ENCODE measurements at regions not wholly inside any gene's neighbourhood (a gene's known extent, or its start where the extent isn't known, plus 50 kb on each side); places are given as distances from the start of the nearest gene placed in this dataset.

- no peak for DNase-seq (ENCODE audit: low spot score)
- Mint-ChIP-seq H3K27me3 (ENCODE audit: low read depth) (no peaks in the 10 kb centered on the region), H3K4me3 (no peak overlapping the region), H3K9me3 (peaks cover 18% of the 10 kb centered on the region), H3K27ac (no peak overlapping the region), H3K4me1 (ENCODE audit: low read depth) (no peaks in the 10 kb centered on the region), H3K36me3 (ENCODE audit: low read depth) (no peaks in the 10 kb centered on the region)
Measured at GRCh38 chr18:22541232-22541631, 123.5 kb upstream of the CTAGE1 start.

GRCh38 chr18:22542406-22542835, 124.7 kb upstream of the CTAGE1 start:
- Mint-ChIP-seq H3K36me3 (ENCODE audit: low read depth) (no peaks in the 10 kb centered on the region), H3K27me3 (ENCODE audit: low read depth) (no peaks in the 10 kb centered on the region), H3K4me1 (ENCODE audit: low read depth) (no peaks in the 10 kb centered on the region), H3K9me3 (peaks cover 14% of the 10 kb centered on the region), H3K4me3 (no peak overlapping the region), H3K27ac (no peak overlapping the region)
- no peak for DNase-seq (ENCODE audit: low spot score)

DNA sequence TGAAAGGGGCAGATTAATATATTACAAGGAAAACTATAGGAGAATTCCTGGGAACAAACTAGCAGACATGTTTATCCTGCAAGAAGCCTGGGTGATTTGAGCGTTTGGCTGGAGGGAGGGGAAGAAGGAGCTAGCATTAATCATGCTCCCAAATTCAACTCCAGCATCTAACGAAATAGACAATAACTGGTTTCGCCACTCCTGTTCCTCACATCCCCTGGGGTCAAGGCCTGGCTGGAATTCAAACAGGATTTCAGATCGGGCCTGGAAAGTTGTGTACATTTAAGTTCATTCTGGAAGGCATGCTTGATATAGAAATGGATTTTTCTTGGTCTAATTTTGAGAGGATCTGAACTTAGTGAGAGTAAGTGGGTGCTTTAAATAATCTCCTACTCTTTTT, 126.1 kb upstream of the CTAGE1 start:
- H3K4me3 Mint-ChIP-seq: no peak overlapping the region
- no peaks in the 10 kb centered on the region for H3K27me3 Mint-ChIP-seq (ENCODE audit: low read depth)
- H3K9me3 Mint-ChIP-seq: peaks cover 14% of the 10 kb centered on the region
- no peak overlapping the region for H3K27ac Mint-ChIP-seq
- no peak for DNase-seq (ENCODE audit: low spot score)
- no peaks in the 10 kb centered on the region for H3K4me1 Mint-ChIP-seq (ENCODE audit: low read depth)
- H3K36me3 Mint-ChIP-seq (ENCODE audit: low read depth): no peaks in the 10 kb centered on the region

DNA sequence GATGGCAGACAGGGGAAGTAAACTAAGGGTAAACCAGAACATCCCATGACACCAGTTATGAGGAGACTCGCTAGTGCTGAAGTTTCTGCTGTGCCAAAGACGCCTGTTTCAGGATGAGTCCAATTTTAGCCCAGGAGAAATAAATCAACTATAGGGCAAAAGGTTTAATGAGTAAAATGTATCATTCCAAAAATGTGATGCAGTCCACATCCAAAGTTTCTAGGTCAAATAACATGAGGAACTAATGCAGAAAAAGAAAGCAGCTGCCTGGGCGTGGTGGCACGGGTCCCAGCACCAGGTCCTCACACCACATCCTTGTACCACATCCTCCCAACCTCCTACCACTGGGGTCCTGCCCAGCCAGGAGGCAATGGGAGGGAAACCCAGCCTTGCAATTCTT, 126.9 kb upstream of the CTAGE1 start:
- H3K36me3 Mint-ChIP-seq (ENCODE audit: low read depth): no peaks in the 10 kb centered on the region
- H3K27me3 Mint-ChIP-seq (ENCODE audit: low read depth): no peaks in the 10 kb centered on the region
- no peak overlapping the region for H3K4me3 Mint-ChIP-seq

GRCh38 chr18:22545066-22545760, 127.5 kb upstream of the CTAGE1 start:
- no peak for DNase-seq (ENCODE audit: low spot score)
- Mint-ChIP-seq H3K9me3 (peaks cover 14% of the 10 kb centered on the region), H3K27me3 (ENCODE audit: low read depth) (no peaks in the 10 kb centered on the region), H3K27ac (no peak overlapping the region), H3K4me1 (ENCODE audit: low read depth) (no peaks in the 10 kb centered on the region), H3K4me3 (no peak overlapping the region), H3K36me3 (ENCODE audit: low read depth) (no peaks in the 10 kb centered on the region)

More for the DNA sequence above, 126.9 kb upstream of the CTAGE1 start:
- no peaks in the 10 kb centered on the region for H3K4me1 Mint-ChIP-seq (ENCODE audit: low read depth)
- no peak for DNase-seq (ENCODE audit: low spot score)
- H3K27ac Mint-ChIP-seq: no peak overlapping the region
- H3K9me3 Mint-ChIP-seq: peaks cover 14% of the 10 kb centered on the region

DNA sequence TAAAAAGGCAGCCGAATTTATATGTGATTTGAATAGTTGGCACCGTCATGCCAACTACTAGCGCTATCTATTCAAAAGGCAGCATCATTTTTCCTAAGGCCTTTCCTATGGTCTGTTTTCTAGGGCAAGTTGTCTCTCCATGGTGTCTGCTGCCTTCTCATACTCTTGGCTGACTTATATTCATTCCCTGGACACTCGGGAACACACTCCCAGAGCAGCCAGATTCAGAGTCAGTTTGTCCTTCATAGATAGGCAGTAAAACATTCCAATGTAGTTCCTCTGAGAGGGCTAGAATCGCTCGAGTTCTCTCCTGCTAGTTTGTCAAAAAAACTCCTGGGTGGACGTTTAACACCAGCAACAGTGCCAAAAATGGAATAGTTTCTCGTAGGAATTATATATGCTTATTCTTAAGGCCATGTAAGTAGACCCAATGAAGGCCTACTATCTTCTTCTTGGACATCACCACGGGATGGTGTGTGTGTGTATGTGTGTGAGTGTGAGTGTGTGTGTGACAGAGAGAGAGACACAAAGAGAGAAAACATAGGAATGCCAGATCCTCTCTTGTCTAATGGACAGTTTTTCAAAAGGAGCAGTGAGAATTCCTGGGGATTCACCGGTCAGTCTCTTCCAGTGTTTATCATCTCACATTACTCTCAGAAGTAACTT, 129.3 kb upstream of the CTAGE1 start:
- H3K4me3 Mint-ChIP-seq: no peak overlapping the region
- H3K9me3 Mint-ChIP-seq: peaks cover 6% of the 10 kb centered on the region
- H3K27me3 Mint-ChIP-seq (ENCODE audit: low read depth): no peaks in the 10 kb centered on the region
- H3K4me1 Mint-ChIP-seq (ENCODE audit: low read depth): no peaks in the 10 kb centered on the region
- no peaks in the 10 kb centered on the region for H3K36me3 Mint-ChIP-seq (ENCODE audit: low read depth)
- DNase-seq (ENCODE audit: low spot score): no peak
- no peak overlapping the region for H3K27ac Mint-ChIP-seq

DNA sequence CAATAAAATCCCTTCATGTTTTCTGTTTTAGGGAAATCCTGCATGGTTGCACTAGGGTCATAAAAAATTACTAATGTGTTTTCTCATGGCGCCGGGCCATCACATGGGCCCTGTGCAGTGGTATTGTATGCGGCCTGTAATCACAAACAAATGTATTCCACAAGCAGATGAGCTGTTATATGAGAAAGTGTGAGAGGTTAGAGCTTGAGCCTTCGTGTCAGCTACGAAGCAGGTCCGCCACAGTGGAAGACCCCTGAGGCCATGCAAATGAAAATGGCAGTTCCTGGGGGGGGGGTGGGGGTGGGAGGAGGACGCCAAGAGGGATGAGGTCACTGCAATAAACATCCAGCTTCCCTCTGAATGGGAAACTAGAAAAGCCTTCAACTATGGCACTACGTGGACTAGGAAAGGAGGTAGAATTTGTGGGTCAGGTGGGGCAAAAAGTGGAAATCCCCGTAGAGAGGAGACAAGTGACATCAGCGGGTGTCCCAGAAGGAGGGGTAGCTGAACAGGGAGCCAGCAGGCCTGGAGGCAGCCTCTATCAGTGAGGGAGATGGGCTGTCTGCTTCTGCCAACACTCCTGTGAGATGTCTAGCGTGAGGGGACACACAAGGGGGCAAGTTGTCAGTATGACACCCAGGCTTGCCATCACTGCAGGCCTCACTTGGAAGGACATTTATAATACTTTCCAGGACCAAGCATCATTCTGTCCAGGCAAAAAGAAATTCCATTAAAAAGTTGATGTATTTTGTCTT, 130.3 kb upstream of the CTAGE1 start:
- Mint-ChIP-seq H3K4me3 (no peak overlapping the region), H3K27ac (no peak overlapping the region), H3K9me3 (peaks cover 6% of the 10 kb centered on the region), H3K27me3 (ENCODE audit: low read depth) (no peaks in the 10 kb centered on the region), H3K4me1 (ENCODE audit: low read depth) (no peaks in the 10 kb centered on the region), H3K36me3 (ENCODE audit: low read depth) (no peaks in the 10 kb centered on the region)
- no peak for DNase-seq (ENCODE audit: low spot score)

GRCh38 chr18:22549260-22549937, 131.7 kb upstream of the CTAGE1 start:
- Mint-ChIP-seq H3K4me1 (ENCODE audit: low read depth) (no peaks in the 10 kb centered on the region), H3K27ac (no peak overlapping the region), H3K4me3 (no peak overlapping the region), H3K36me3 (ENCODE audit: low read depth) (no peaks in the 10 kb centered on the region), H3K27me3 (ENCODE audit: low read depth) (no peaks in the 10 kb centered on the region), H3K9me3 (no peaks in the 10 kb centered on the region)
- no peak for DNase-seq (ENCODE audit: low spot score)

DNA sequence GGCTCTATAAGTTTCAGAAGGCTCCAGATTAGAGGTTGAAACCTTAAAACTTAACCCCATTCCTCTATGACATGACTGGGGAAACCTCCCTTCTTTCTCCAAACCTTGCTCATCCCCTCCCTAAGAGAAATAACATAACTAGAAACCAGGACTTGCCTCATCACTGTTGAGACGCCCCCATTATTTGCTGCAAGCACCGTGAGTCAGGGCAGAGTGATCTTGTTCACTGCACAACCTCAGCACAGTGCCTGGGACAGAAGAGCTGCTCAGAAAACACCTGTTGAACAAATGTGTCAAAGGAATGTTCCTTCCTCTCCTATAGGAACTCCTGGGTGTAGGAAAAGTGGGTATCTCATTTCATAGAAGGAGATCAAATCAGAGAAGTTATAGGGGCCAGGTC, 132.7 kb upstream of the CTAGE1 start:
- no peaks in the 10 kb centered on the region for H3K4me1 Mint-ChIP-seq (ENCODE audit: low read depth)
- H3K36me3 Mint-ChIP-seq (ENCODE audit: low read depth): no peaks in the 10 kb centered on the region
- no peaks in the 10 kb centered on the region for H3K27me3 Mint-ChIP-seq (ENCODE audit: low read depth)
- H3K4me3 Mint-ChIP-seq: no peak overlapping the region
- no peak for DNase-seq (ENCODE audit: low spot score)
- no peak overlapping the region for H3K27ac Mint-ChIP-seq
- no peaks in the 10 kb centered on the region for H3K9me3 Mint-ChIP-seq

DNA sequence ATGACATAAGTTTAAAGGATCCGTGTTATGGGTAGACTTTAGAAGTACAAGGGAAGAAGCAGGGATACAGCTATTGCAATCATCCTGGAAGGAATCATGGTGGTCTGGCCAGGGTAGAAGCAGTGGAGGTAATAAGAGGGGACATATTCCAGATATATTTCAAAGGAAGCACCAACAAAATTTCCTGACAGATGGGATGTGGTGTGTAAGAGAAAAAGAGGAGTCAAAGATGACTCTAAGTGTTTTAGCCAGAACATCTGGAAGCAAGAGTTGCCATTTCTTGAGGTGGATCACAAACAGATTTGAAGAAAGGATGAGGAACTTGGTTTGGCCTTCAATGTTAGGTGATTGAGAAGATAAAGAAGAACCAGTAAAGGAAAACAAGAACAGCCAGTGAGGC, 133.1 kb upstream of the CTAGE1 start:
- H3K4me3 Mint-ChIP-seq: no peak overlapping the region
- H3K27me3 Mint-ChIP-seq (ENCODE audit: low read depth): no peaks in the 10 kb centered on the region
- no peaks in the 10 kb centered on the region for H3K36me3 Mint-ChIP-seq (ENCODE audit: low read depth)
- no peak for DNase-seq (ENCODE audit: low spot score)
- no peaks in the 10 kb centered on the region for H3K9me3 Mint-ChIP-seq
- no peaks in the 10 kb centered on the region for H3K4me1 Mint-ChIP-seq (ENCODE audit: low read depth)
- no peak overlapping the region for H3K27ac Mint-ChIP-seq

DNA sequence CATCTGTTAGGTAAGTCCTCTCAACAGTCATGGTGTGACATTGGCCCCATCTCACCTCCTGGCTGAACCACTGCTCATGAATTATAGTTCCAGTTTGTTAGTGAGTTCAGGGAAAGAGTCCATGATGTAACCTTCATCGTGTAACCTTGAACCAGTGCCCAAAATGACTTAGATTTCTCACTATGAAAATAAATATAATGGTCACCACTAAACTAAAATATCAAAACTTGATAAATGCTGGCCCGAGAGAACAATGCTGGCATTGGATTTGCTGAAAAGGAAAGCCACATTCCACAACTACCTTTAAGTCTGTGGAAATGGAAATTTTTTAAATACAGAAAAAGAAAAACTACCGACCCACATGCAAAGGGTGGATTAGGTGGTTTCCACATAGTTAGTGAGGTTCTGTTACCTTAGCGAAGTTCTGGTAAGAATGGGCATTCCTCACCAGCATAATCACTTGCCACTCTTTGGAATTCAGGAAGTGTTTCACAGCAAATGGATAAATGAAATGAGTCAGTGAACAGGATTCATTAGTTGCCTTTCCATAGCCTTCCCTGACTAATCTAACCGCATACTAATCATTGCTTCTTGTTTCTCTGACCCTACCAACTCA, 133.9 kb upstream of the CTAGE1 start:
- no peaks in the 10 kb centered on the region for H3K27me3 Mint-ChIP-seq (ENCODE audit: low read depth)
- no peak for DNase-seq (ENCODE audit: low spot score)
- no peaks in the 10 kb centered on the region for H3K4me1 Mint-ChIP-seq (ENCODE audit: low read depth)
- H3K27ac Mint-ChIP-seq: no peak overlapping the region
- H3K36me3 Mint-ChIP-seq (ENCODE audit: low read depth): no peaks in the 10 kb centered on the region
- H3K4me3 Mint-ChIP-seq: no peak overlapping the region
- no peaks in the 10 kb centered on the region for H3K9me3 Mint-ChIP-seq

DNA sequence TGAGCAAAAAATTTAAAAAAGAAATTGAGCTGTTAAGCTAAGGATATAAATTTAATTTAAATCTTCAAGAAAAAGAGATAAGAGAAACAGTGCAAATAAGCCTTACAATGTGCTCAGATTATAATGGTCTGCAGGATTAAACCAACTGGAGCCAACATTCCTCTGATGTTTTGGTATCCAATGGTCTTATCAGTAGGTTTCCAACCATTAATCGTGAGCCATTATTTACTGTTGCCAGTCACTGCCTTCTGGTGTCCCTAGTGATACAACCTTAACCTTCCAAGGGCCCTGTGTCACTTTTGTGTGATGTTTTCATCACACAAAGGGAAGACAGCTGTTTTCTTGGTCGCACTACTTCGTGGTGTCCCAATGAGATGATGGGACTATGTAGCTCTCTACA, 134.5 kb upstream of the CTAGE1 start:
- DNase-seq (ENCODE audit: low spot score): no peak
- H3K27me3 Mint-ChIP-seq (ENCODE audit: low read depth): peaks cover 5% of the 10 kb centered on the region
- H3K4me1 Mint-ChIP-seq (ENCODE audit: low read depth): no peaks in the 10 kb centered on the region
- no peak overlapping the region for H3K4me3 Mint-ChIP-seq
- H3K27ac Mint-ChIP-seq: no peak overlapping the region
- no peaks in the 10 kb centered on the region for H3K9me3 Mint-ChIP-seq
- H3K36me3 Mint-ChIP-seq (ENCODE audit: low read depth): no peaks in the 10 kb centered on the region

DNA sequence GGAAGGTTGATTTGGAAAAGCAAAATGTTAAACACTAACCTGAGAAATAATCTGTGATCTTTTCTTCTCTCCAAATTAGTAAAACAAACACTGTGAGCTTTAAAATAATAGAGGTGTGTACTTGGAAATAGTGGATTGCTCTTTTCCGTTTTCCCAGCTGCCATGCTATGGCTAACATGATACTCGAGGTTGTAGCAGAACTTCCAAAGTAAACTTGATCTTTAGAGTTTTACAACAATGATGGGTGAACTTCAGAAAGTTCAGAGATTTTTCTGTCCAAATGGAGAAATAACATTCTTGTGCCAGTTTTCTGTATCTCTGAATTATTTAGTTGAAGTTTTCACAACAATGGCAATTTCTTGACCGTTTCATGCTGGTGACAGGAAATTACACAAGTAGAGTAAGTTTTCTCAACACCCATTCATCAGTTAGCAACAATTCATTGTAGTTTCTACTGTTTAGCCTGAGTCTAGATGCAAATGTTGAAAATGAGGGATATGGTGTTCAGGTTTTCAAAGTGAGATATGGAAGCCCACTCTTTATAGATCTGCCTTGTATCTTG, 135.3 kb upstream of the CTAGE1 start:
- Mint-ChIP-seq H3K4me3 (no peak overlapping the region), H3K27me3 (ENCODE audit: low read depth) (peaks cover 13% of the 10 kb centered on the region), H3K27ac (no peak overlapping the region), H3K9me3 (no peaks in the 10 kb centered on the region), H3K4me1 (ENCODE audit: low read depth) (no peaks in the 10 kb centered on the region), H3K36me3 (ENCODE audit: low read depth) (no peaks in the 10 kb centered on the region)
- no peak for DNase-seq (ENCODE audit: low spot score)
